Lower leg skin (tissue), 3 donors: ENCODE measurements at regions not wholly inside any gene's neighbourhood (a gene's known extent, or its start where the extent isn't known, plus 50 kb on each side); places are given as distances from the start of the nearest gene placed in this dataset.

ENCODE experiments used
- CTCF ChIP-seq, 3 donors: fragments of 450-650 bp; IDR thresholded peaks; one replicate each; pipeline ENCODE4 v1.5.1; 2016; ENCODE audit warnings: antibody characterized with exemption in 3 of 3, mild to moderate bottlenecking in 3 of 3, moderate library complexity in 2 of 3
- POLR2A ChIP-seq, 2 donors: fragments of 450-650 bp; IDR thresholded peaks; one replicate each; pipeline ENCODE4 v1.6.1; 2016 to 2017; ENCODE audit warnings: antibody characterized with exemption in 2 of 2, mild to moderate bottlenecking in 1 of 2, moderate library complexity in 1 of 2

- TF ChIP-seq CTCF (IDR thresholded peaks at IDR 0.05) (no peak), POLR2A (IDR thresholded peaks at IDR 0.05) (no peak)
Observed at GRCh38 chr10:4512196-4512595, 313.8 kb upstream of the AKR1E2 start.
